Stimulated activated CD8-positive, alpha-beta memory T cell treated with anti-CD3 and anti-CD28 coated beads, Interleukin-15, amount 100 ng/mL, for 48 hours (primary cell): ENCODE measurements at regions not wholly inside any gene's neighbourhood (a gene's known extent, or its start where the extent isn't known, plus 50 kb on each side); places are given as distances from the start of the nearest gene placed in this dataset.
"Not testable (repeated sequence)": the region's sequence is repeated elsewhere in the genome, so short reads cannot be mapped to it uniquely, and the experiment has no call there.

ENCODE experiments used
- DNase-seq, 2 donors: peaks; one replicate each; pipeline ENCODE4 v3.0.0-alpha.2; 2020; ENCODE audit warnings: low read depth in 2 of 2

DNA sequence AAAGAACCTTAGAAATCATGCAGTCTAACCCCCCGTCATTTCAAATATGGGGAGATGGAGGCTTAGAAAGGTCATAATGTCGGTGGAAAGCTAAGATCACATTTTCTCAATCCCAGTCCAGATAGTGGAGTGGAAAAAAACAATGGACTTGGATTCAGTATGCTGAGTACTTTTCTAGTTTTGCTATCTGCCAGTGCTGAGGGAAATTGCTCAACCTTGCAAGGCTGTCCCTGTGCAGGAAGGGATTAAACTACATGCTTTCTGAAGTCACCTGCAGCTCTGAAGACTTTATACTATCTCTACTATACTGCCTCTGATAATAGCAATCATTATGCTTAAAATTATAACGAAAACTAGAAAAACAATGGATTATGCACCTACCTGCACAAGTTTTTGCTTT is 272.8 kb downstream of the LRIG3 start:
- no peak for DNase-seq

DNA sequence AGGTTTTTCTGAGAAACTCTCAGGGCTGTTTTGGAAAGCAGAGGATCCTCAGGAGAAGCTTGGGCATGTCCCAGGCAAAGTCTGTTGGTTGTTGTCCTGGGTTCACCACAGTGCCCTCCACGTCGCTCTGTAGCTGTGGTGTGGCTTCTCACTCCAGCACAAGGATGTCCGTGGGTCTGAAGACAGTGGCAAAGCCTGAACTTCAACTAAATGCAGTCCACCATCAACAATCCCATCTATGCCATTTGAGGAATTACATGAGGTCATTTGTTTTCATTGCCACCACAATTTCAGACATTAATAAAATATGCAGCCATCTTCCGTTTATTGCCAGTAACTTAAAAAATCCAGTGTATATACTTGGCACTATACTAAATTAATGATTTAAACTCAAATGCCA is 272.1 kb downstream of the LRIG3 start:
- DNase-seq, result no peak

DNA sequence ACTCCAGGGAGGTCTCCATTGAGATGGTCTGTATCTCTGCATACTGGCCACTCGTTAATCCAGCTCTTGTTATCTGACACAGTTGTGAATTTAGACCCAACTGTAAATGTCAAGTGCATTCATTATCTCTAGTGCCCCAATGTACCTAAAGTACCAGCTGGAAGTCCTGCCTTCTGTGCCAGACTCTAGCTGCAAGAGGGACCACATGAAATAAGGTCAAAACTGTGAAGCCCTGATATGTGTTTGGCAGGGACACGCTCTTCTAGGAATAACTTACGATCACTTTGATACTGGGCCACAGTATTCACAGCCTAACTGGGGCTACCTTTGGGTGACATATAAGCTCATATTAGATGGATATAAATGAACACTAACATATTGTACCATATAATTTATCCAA is 268.5 kb downstream of the LRIG3 start:
- DNase-seq, result no peak

DNA sequence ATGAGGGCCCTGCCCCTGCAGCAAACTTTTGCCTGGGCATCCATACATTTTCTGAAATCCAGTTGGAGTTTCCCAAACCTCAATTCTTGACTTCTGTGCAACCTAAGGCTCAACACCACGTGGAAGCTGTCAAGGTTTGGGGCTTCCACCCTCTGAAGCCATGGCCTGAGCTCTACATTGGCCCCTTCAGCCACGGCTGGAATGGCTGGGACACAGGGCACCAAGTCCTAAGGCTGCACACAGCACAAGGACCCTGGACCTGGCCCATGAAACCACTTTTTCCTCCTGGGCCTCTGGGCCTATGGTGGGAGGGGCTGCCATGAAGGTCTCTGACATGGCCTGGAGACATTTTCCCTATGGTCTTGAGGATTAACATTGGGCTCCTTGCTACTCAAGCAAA is 266.3 kb downstream of the LRIG3 start:
- no peak for DNase-seq

DNA sequence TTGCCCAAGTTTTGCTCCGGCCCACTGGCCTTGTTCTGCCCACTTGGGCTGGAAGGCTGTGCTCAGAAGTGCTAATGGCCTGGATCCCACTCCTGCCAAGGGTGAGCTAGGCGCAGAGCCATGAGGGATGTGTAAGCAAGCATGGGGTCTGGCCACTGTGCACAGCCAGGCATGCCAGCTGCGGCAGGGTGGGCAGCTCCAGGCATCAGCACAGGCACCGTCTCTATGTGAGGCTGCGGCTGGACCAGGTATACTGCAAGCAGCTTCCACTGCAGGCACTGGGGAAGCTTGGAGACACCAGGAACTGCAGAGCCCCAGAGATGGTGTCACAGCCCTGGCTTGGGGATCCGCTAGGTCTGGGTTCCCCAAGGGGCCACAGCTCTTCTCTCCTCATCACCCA is 264.9 kb downstream of the LRIG3 start:
- no peak for DNase-seq

DNA sequence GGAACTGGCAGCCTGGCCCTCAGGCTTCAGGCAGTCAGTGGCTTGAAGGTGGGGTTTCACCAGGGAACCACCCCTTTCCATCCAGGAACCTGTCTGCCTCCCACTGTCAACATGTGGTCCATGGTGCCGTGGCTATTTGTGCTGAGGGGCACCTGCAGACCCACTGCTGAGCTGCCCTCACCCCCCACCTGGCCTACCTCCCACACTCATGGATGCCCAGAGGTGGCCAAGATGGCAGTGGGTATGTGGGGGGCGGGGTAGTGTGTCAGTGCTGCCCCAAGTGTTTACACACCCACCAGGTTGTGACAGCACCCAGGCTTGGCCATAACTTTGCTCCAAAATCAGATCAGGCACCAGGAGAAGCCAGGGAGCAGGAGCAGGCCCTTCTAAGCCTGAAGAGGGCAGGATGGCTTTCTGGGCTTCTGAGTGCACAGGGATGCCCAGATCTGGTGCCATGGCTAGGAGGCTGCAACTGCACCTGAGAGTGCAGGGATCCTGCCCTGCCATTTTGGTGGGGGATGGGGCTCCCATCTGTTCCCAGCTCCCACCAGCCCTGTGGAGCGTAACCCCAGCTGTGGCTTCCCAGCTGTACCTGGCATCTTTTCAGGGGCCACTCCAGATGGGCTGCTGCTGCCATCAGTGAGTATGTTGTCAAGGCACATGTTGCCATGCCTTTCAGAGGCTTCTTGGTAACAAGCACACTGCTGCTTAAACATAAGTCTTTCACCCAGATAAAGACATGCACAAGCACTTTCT is 263.9 kb downstream of the LRIG3 start:
- no peak for DNase-seq

DNA sequence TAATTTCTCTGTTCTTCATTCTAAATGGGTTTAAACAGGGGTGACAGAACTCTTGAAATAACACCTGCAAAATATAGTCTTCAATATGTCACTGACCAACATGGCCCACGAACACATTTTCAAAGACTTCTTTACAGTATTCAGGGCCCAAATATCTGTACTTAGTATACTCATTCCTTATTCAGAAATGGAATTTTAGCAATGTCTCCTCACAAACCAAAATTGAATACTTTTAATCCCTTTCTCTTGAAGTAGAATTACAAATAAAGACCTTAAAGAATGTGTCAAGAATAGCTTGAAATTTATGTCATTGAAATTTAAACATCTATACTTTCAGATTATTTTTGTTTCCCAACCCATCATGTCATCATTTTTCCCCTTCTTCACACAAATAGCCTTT is 263.1 kb downstream of the LRIG3 start:
- DNase-seq, result no peak

DNA sequence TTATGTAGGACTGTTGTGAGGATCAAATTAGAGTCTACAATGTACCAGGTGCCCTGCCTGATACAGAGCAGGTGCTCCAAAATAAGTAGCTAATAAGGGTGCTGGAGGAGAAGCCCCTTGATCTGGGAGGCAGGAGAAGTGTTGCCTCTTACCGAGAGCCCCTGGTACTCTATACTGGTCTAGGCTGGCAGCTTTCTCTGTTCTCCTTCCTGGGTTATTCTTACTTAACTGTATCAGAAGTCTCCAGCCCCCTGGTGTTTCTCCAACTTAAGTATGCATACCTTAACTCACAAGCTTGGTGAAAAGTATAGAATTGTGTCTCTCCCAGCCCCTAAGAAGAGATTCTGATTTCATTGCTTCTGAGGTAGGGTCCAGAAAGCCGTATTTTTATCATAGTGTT is 254.9 kb downstream of the LRIG3 start:
- DNase-seq, result no peak

DNA sequence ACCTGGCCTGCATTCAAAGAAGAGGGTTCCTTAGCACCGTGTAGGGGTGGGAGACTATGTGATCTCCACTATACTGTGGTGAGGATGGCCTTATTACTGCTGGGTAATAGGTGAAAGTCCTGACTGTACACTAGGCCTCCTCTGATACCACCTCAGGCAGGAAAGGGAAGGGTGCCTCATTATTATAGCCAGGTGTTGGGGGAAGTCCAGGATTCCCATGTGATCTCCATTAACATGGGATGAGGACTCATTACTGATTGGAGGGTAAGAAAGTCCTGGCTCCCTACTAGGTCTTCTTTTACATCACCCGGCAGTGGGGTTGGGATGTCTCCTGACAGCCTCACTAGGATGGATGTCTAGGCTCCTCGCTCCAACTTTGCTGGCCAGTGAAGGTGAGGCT is 252.1 kb downstream of the LRIG3 start:
- DNase-seq, result no peak

DNA sequence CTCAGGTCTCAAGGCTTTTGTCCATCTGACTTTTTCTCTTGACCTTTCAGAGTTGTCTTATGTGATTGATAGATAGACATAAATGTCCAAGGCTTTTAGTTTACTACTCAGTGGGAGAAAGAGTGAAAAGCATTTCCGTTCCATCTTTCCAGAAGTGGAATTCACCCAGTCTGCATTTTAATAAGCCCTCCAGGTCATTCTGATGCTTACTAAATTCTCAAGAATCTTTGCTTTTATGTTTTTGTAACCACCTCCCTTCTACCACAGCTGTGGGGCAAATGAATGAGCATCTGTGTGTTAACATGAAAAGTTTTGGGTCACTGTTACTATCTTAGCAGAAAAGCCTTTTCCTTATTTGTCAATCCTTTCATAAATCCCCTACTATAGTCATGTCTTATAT is 251.4 kb downstream of the LRIG3 start:
- no peak for DNase-seq

DNA sequence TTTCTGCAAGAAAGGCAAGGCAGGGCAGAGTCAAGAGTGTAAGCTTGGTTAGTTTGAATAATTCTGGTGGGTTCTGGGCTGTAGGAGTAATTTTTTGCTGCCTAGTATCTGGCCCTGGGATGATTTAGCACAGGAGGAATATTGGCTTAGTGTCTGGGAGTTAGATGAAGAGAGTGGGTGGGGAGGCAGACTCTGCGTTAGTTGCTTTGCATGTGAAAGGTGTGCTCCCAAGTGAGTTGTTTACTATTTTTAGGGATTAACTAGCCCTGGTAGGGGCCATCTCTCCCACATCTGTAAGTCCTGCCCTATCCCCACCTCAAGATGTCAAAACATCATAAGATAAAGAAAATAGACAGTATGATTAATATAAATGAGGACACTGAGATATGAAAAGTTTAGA is 249.7 kb downstream of the LRIG3 start:
- DNase-seq, result no peak

DNA sequence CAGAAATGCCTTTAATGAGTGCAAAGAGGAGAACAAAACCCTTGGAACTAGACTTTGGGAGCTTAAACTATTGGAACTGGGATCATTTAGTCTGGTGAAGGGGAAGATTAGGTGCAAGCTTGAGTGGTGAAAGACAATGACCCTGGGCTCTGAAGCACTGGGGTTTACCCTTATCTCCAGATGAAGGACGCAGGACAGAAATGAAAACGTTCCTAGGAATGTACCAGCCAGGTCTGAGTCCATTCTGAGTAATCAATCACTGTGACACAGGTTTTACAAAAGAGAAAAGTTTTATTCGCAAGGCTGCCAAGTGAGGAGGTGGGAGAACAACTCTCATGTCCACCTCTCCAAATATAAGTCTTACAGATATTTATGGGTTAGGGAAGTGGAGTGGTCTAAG is 249.1 kb downstream of the LRIG3 start:
- no peak for DNase-seq

DNA sequence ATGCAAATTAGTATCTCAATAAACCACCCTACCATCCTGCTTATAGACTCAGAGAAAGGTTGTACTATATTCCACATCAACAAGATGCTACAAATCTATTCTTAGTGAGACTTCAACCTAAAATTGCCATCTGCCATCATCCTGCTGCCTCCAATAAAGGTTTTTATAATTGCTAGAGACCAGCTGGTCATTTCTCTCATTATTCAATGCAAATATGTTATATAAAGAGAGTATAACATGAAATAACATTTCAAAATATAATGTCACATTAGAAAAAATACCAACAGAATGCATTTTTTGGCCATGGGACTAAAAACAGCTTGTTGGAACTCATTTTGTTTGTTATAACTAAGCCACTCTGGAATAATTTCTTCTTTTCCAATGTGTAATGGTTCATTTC is 247.3 kb downstream of the LRIG3 start:
- no peak for DNase-seq

DNA sequence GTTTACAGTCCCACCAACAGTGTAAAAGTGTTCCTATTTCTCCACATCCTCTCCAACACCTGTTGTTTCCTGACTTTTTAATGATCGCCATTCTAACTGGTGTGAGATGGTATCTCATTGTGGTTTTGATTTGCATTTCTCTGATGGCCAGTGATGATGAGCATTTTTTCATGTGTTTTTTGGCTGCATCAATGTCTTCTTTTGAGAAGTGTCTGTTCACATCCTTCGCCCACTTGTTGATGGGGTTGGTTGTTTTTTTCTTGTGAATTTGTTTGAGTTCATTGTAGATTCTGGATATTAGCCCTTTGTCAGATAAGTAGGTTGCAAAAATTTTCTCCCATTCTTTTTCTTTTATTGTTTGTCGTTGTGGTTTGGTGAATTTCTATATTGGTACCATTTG is 242.5 kb downstream of the LRIG3 start:
- not testable (repeated sequence) for DNase-seq

DNA sequence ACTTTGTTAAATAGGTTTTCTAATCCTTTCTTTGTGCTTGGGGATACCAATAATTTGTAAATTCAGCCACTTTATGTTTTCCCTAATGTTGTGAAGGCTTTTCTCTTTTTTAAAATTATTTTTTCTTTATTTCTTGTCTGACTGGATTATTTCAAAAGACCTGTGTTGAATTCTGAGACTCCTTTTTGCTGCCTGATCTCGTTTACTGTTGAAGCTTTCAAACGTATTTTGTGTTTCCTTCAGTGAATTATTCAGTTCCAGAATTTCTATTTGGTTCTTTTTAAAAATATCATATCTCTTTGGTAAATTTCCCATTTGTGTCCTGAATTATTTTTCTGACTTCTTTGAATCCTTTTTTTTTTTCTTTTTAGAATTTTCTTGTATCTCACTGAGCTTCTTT is 241.6 kb downstream of the LRIG3 start:
- no peak for DNase-seq

DNA sequence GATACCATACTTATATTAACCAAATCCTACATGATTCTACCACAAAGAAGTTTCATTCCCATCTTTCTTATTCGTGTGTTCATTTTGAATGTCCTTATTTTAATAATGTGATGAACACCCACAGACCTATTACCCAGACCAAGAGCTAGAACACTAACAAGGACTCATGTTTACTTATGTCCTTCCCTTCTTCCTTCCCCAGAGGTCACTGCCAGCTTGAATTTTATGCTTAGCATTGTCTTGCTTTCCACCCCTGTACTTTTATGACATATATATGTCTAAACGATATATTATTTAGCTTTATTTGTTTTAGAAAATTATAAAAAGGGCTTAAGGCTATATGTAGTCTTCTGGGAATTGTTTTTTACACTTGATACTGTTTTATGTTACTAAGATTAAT is 238.6 kb downstream of the LRIG3 start:
- DNase-seq, result no peak

DNA sequence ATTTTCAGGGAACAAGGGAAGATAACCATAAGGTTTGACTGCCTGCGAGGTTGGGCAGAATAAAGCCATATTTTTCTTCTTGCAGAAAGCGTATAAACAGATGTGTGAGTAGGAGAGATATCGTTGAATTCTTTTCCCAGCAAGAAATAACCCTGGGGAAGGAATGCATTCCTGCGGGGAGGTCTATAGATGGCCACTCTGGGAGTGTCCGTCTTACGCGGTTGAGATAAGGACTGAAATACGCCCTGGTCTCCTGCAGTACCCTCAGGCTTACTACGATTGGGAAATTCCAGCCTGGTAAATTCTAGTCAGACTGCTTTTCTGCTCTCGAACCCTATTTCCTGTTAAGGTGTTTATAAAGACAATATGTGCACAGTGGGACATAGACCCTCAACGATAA is 225.0 kb downstream of the LRIG3 start:
- no peak for DNase-seq

DNA sequence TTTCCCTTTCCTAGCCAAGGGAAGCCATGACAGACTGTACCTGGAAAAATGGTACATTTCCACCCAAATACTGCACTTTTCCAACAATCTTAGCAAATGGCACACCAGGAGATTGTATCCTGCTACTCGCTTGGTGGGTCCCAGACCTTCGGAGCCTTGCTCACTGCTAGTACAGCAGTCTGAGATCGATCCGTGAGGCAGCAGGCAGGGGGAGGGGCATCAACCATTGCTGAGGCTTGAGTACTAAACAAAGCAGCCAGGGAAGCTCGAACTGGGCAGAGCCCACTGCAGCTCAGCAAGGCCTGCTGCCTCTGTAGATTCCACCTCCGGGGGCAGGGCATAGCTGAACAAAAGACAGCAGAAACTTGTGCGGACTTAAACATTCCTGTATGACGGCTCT is 218.8 kb downstream of the LRIG3 start:
- DNase-seq, result no peak

DNA sequence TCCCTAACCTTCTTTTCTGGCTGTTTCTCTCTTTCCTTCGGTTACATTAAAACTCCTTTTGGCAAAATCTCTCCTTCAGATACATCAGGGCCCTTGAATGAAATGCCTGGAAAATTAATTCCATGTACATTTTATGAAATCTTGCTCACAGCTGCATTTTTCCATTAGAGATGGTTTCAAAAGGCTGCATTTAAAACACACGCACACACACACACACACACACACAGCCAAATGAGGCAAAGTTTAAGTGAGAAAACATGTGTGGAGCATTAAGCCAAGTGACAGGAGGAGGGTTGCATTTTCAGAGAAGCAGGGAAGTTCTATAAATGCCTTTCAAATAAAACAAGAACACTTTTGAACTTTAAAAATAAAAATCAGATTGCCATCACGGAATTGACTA is 216.4 kb downstream of the LRIG3 start:
- no peak for DNase-seq

DNA sequence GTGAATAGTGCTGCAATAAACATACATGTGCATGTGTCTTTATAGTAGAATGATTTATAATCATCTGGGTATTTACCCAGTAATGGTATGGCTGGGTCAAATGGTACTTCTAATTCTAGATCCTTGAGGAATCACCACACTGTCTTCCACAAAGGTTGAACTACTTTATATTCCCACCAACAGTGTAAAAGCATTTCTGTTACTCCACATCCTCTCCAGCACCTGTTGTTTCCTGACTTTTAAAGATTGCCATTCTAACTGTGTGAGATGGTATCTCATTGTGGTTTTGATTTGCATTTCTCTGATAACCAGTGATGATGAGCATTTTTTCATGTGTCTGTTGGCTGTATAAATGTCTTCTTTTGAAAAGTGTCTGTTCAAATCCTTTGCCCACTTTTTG is 215.5 kb downstream of the LRIG3 start:
- not testable (repeated sequence) for DNase-seq

DNA sequence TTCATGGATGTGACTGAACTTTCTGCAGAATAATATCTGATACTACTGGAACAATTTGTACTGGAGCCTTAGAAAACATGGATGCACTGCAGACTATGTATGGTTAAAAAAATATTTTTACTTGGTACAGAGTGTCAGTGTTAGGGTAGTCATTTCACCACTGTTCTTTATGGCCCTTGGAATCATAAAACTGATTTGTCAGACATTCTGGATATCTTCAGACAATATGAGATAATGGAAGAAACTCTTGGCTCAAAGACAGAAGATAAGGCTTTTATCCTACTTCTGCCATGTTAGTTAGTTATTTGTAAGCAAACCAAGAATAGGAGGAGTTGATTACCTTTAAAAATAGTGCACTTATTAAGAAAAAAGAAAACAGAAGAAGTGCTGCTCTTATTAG is 209.4 kb downstream of the LRIG3 start:
- DNase-seq, result no peak

DNA sequence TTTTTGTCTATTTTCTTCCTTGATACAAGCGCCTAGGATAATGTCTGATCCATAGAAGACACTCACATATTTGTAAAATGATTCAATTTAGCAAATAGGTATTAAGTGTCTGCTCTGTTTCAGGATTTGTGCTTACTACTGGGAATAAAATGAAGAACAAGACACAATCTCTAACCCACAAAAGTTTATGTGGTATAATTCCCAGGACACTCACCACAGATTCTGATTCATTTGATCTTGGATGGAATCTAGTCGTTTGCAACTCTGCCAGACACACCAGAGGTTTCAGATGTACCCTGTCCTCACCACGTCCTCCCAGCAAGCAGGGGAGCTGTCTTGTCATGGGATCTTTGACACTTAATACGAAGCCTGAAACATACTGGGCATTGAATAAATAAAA is 208.3 kb downstream of the LRIG3 start:
- no peak for DNase-seq

DNA sequence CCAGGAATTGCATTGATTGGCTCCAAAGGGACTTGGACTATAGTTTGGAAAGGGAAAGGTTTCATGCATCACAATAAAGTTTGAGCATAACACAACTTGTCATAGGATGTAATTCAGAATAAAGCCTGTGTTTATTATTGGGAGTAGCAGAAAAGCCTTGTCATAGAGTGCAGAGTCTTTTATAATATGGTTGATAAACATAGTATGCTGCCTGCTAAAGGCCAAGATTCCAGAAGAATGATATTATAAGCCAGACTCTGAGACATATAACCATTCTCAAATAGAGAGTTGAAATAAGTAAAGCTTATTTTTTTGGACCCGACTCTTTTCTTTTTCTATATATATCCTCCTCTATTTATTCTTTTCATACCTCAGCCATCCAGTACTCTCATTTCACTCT is 207.3 kb downstream of the LRIG3 start:
- DNase-seq, result no peak

DNA sequence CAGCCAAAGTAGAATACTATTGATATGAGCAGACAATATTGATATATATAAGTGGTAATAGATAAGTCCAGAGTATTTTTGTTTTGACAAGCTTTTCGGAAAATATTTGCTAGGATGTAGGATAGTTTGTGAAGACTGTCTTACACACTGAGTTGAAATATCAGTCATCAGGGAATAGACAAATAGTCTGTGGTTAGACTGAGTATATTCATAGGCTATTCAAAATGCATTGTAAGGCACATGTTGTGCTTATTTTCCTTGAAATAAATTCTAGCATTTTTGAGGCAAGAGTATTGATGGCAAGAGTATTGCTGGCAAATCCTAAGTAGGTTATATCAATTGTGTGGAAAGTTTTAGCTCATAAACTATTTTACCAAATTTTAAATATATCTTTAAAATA is 201.1 kb downstream of the LRIG3 start:
- no peak for DNase-seq
